ELF-1 (cell line): ENCODE measurements at regions not wholly inside any gene's neighbourhood (a gene's known extent, or its start where the extent isn't known, plus 50 kb on each side); places are given as distances from the start of the nearest gene placed in this dataset.
"Not testable (repeated sequence)": the region's sequence is repeated elsewhere in the genome, so short reads cannot be mapped to it uniquely, and the experiment has no call there.

Source experiments
- DNase-seq: peaks from one replicate; pipeline ENCODE4 v3.0.0-alpha.2; 2016; ENCODE audit warnings: low read depth, low spot score

GRCh38 chr21:35473496-35473895 lies 424.4 kb upstream of the RUNX1 start:
- no peak for DNase-seq

DNA sequence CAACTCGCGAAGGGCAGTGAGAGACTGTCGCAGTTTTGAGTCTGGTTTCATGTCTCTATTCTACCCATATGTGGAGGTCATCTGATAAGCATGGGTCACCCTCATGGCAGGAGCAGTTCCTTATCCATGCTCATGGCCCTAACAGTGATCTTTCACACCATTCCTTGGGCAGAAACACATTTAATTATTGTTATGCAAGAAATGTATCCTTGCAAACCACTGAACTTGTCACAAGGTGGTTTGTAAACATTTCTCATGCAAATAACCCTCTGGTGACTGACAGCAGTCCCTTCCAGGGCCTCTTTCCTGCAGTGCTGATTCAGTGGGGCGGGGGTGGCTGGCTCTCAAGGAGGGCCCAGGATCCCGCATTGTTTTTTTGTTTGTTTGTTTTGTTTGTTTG lies 421.4 kb upstream of the RUNX1 start:
- DNase-seq: peak; percentile 12

- no peak for DNase-seq
Measured at GRCh38 chr21:35469498-35469897, 420.4 kb upstream of the RUNX1 start.

- DNase-seq: no peak
Measured at GRCh38 chr21:35468991-35469390, 419.9 kb upstream of the RUNX1 start.

DNA sequence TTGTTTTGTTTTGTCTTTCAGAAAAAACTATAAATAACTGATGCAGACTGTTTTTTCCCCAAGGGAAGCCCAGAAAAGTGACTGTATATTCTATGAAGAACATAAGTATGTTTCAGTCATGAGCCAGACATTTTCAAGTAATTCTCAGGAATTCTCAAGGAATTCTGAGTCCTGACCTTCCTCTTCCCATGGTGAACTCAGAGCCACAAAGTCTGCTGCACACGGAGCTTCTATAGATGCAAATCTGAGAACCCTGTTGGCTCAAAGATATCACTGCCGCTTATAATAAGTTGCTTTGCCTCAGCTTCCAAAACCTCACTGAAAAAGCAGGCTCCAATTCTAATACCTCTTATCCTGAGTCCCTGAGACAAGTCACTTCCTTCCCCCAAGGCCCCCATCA lies 418.5 kb upstream of the RUNX1 start:
- DNase-seq: no peak

- not testable (repeated sequence) for DNase-seq
Measured at GRCh38 chr21:35466681-35467080, 417.6 kb upstream of the RUNX1 start.

DNA sequence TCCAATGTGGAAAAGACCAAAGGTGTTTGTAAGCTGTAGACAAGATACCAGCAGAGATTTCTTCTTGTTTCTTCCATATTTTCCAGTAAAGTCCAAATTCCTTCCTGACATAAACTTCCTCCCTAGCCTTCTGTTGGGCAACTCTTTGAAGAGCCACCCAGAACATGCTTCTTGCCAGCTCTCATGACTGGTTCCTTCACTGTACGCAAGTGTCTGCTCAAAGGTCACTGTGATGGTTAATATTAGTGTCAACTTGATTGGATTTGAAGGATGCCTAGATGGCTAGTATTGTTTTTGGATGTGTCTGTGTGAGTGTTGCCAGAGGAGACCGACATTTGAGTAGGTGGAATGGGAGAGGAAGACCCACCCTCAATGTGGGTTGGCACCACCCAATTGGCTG lies 416.6 kb upstream of the RUNX1 start:
- no peak for DNase-seq

- DNase-seq: no peak
Measured at GRCh38 chr21:35461700-35462099, 412.6 kb upstream of the RUNX1 start.

GRCh38 chr21:35460441-35460840 lies 411.3 kb upstream of the RUNX1 start:
- no peak for DNase-seq

GRCh38 chr21:35458405-35458804 lies 409.3 kb upstream of the RUNX1 start:
- no peak for DNase-seq

DNA sequence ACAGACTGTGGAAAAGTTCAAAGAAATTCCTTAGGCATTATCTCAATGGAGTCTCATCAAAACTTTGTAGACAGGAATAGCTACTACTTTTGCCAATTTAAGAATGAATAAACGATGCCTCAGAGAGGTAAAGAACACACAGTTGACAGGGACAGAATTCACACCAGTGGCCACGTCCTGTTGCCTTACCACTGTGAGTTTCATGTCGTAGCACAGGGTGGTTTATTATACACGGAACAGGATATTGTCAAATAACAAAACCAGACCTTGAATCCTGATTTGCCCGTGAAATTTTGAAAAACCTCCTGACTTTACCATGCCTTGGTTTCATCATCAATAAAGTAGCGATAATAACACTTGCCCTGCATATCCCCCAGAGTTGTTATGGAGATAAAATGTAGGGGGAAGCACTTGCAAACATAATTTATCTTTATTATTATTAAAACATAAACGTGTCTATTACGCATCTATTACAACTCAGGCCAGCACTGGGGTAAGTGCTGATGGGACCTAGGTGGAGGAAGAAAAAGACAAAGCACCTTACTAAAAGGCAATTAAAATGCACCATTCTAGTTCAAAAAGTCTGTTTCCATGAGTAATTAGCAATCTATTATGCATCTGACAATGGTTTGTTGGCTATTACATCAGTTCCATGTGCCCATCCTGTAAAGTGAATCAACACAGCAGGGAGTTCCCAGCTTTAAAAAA lies 408.1 kb upstream of the RUNX1 start:
- no peak for DNase-seq

GRCh38 chr21:35451276-35451675 lies 402.2 kb upstream of the RUNX1 start:
- no peak for DNase-seq

DNA sequence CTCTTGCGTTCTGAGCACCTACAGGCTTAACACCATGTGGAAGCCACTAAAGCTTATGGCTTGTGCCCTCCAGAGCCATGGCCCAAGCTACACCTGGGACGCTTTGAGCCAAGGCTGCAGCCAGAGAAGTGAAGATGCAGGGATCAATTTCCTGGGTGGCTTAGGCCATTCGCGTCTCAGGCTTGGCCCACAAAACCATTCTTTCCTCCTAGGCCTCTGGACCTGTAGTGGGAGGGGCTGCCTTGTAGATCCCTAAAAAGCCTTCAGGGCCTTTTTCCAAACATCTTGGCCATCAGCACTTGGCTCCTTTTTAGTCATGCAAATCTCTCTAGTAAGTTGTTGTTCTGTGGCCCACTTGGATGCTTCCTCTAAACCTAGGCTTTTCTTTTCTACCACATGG lies 401.7 kb upstream of the RUNX1 start:
- no peak for DNase-seq

DNA sequence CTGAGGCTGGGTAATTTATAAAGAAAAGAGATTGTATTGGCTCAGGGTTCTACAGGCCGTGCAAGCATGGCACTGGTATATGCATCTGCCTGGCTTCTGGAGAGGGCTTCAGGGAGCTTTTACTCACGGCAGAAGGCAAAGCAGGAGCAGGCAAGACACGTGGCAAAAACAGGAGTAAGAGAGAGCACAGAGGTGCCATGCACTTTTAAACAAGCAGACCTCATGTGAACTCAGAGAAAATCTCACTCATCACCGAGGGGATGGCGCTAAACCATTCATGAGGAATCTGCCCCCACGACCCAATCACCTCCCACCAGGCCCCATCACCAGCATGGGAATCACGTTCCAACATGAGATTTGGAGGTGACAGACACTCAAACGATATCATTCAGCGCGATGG lies 400.7 kb upstream of the RUNX1 start:
- DNase-seq: no peak

DNA sequence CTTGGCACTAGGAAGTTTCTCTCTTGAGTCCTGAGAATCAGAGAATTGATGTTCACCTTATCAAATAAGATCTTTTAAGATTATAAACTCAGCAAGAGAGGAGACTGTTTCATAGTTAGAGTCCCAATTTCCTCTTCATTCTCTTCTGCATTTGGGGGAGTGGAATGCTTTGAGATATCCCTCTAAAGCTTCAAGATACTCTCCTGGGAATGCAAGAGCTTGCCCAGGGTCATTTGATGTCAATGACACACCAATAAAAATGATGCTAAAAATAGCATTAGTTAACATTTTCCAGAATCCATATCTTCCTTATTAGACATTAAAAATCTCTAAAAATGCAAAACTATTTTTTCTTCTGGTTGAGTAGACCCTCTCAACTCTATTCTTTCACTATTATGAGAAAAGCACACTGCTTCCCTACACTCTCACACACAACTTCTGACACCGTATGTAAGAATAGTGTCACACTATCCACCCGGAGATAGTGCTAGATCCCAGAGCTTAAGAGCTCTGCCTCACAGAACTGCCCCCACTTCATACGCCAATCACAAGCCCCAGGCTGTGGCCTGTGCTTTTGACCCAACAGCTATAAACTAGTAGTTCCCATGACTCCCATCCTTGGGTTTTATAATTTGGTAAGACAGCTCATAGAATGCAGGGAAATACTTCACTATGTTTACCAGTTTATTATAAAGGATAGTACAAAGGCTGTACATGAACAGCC lies 399.9 kb upstream of the RUNX1 start:
- DNase-seq: no peak

DNA sequence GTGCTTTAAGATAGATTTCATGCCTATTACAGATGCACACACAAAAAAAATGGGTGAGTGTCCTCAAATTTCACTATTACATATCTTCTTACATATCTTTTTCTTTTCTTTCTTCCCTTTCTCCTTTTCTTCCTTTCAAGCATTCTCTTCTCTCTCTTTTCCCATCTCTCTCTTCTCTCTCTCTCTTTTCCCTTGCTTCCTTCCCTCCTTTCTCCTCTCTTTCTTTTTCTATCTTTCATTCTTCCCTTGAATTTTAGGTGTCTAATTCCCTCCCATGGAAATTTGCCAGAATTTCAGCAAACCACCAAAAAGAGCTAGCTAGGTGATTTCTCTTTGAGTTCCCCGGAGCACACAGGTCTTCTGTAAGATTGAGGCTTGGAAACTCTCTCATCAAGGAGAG lies 395.3 kb upstream of the RUNX1 start:
- DNase-seq: no peak

GRCh38 chr21:35441868-35442582 lies 392.9 kb upstream of the RUNX1 start:
- DNase-seq: no peak

- peak; percentile 17 for DNase-seq
Measured at GRCh38 chr21:35438643-35439404, 389.7 kb upstream of the RUNX1 start.

GRCh38 chr21:35437941-35438340 lies 388.8 kb upstream of the RUNX1 start:
- DNase-seq: no peak

- DNase-seq: peak; percentile 2
Measured at GRCh38 chr21:35436899-35437298, 387.8 kb upstream of the RUNX1 start.

DNA sequence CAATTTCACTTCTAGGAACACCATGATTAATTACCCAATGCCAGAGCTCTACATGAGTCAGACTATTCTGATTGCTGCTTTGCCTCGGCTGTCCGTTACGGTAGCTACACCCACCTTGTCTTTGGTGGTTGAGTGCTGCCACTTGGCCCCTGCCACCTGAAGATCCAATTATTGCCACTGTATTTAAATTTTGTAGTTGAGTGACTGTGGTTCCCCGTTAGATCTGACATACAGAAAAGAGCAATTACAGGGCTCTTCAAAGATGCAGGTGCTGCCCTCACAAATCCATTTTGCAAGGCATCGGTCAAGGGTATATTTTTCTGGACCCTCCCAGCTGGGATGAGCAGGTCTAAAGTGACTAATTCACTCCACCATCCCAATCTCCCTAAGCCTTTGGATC lies 383.5 kb upstream of the RUNX1 start:
- DNase-seq: not testable (repeated sequence)

DNA sequence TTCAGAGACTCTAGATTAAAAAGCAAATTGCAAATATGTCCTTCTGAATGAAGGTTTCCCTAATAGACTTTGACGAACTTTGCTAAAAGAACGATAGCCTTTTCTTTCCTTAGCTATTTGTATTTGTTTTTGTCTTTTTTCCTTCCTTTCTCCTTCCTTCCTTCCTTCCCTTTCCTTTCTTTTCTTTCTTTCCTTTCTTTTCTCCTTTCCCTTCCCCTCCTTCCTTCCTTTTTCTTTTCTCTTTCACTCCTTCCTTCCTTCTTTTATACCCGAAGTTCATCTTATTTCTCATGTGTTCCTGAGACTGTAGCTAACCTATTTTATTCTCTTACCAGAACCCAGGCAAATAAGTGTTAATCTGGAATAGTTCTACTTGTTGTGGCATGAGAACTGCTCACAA lies 381.2 kb upstream of the RUNX1 start:
- no peak for DNase-seq
